ENCODE measurements at regions not wholly inside any gene's neighbourhood (a gene's known extent, or its start where the extent isn't known, plus 50 kb on each side); places are given as distances from the start of the nearest gene placed in this dataset.

DNA sequence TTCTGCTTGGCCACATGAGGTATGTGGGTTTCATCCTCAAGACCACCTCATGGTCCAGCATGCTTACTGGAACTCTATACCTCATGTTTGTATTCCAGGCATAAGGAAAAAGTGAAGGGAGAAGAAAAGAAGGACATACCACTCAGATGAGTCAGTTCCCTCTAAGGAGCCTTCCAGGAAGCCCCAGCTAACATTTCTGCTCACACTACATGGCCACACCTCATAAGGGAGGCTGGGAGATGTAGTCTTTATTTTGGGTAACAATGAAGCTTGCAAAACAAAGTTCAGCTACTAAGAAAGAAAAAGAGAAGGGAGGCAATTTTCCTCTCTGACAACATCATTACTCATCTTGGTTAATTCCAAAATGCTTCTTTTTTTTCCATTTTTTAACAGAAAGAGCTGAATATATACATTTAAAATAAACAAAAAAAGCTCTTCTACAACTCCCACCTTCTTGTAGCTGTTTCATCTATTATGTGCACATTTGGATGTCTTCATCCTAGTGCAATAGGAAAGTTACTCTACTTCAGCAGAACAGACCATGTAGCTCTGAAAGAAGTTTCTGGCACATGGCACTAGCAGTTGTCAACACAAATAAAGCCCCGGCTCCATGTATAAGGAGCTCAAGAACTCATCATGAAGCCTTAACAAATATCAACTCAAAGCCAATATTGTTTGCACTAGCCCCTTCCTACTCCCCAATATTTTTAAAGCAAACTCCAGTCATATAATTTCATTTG, 123.6 kb upstream of the CCDC112 start:
- no peak for DNase-seq (ENCODE audit: extremely low spot score)
- Histone ChIP-seq H3K4me3 (no peak overlapping the region), H3K9me3 (no peaks in the 10 kb centered on the region), H3K36me3 (no peaks in the 10 kb centered on the region), H3K27ac (replicated peaks in 1 of 4) (peak overlapping the region in 2 of 4 donors; percentile 28 to 36), H3K27me3 (no peaks in the 10 kb centered on the region), H3K4me1 (peaks cover 38 to 60% (median 48%) of the 10 kb centered on the region in 4 donors)
- TF ChIP-seq, protein P1, sequence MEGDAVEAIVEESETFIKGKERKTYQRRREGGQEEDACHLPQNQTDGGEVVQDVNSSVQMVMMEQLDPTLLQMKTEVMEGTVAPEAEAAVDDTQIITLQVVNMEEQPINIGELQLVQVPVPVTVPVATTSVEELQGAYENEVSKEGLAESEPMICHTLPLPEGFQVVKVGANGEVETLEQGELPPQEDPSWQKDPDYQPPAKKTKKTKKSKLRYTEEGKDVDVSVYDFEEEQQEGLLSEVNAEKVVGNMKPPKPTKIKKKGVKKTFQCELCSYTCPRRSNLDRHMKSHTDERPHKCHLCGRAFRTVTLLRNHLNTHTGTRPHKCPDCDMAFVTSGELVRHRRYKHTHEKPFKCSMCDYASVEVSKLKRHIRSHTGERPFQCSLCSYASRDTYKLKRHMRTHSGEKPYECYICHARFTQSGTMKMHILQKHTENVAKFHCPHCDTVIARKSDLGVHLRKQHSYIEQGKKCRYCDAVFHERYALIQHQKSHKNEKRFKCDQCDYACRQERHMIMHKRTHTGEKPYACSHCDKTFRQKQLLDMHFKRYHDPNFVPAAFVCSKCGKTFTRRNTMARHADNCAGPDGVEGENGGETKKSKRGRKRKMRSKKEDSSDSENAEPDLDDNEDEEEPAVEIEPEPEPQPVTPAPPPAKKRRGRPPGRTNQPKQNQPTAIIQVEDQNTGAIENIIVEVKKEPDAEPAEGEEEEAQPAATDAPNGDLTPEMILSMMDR (IDR thresholded peaks at IDR 0.05): no peak
- TF ChIP-seq EP300 (IDR thresholded peaks at IDR 0.05): peak; percentile 36
- TF ChIP-seq POLR2A (IDR thresholded peaks at IDR 0.05; ENCODE audit: low read depth): no peak
- TF ChIP-seq POLR2AphosphoS5 (IDR thresholded peaks at IDR 0.05): peak; percentile 46 to 64
- WGBS: 56% methylated on average over 1 of the region's 1 CpG
- intact Hi-C loops (cut with DNase I): loop anchor here (5.0 kb wide), 1 partner anchor 122 kb away; the partner anchor contains the start of gene FEM1C

DNA sequence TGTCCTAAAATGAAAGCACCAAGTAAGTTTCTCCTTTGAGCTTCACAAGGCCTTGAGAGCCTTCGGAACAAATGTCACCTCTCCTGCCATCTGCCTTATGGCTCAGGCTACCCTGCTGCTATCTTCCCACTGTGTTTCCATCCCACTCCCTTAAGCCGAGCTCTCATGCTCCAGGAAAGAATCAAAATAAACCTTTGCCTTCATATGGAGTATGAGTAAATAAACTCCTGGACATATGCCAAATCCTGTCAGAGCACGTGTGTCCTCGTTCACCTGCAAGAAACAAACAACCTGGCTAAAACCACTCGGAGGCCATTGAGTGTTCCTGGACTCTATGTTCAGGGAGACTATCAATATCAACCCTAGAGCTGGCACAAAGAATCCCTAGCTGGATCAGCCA, 122.3 kb upstream of the CCDC112 start:
- peak; percentile 64 for DNase-seq (ENCODE audit: extremely low spot score)
- H3K9me3 ChIP-seq: no peaks in the 10 kb centered on the region
- H3K27ac ChIP-seq (replicated peaks in 1 of 4): no peak overlapping the region
- peaks cover 34 to 62% (median 50%) of the 10 kb centered on the region in 4 donors for H3K4me1 ChIP-seq
- no peaks in the 10 kb centered on the region for H3K36me3 ChIP-seq
- no peak overlapping the region for H3K4me3 ChIP-seq
- WGBS: 73% methylated on average over 5 of the region's 5 CpGs
- no peaks in the 10 kb centered on the region for H3K27me3 ChIP-seq
- intact Hi-C loops (cut with DNase I): no loop called here
- TF ChIP-seq POLR2A (IDR thresholded peaks at IDR 0.05; ENCODE audit: low read depth): no peak
- no peak for TF ChIP-seq EP300 (IDR thresholded peaks at IDR 0.05)
- TF ChIP-seq POLR2AphosphoS5 (IDR thresholded peaks at IDR 0.05): no peak
- TF ChIP-seq, protein P1 (IDR thresholded peaks at IDR 0.05): no peak

DNA sequence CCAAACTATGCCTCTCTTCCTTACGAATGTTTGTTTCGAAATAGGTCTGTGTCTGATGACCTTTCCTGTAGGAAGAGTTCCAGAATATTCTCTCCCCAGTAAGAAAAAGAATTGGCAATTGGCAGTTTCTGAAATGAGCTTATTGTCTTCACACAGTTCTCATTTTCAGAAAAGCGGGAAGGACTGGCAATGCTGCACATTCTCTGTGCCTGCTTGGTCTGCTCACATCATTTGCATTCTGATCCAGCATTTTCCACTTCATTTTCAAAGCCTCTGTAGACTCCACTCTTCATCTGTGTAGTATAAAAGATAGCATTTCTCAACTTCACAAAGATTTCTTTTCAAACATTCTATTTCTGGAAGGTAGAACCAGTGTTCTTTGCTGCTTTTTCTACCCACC, 120.6 kb upstream of the CCDC112 start:
- WGBS: 73% methylated on average over 3 of the region's 3 CpGs
- H3K36me3 ChIP-seq: no peaks in the 10 kb centered on the region
- no peaks in the 10 kb centered on the region for H3K27me3 ChIP-seq
- no peak overlapping the region for H3K4me3 ChIP-seq
- H3K4me1 ChIP-seq: peaks cover 19 to 47% (median 35%) of the 10 kb centered on the region in 4 donors
- no peaks in the 10 kb centered on the region for H3K9me3 ChIP-seq
- TF ChIP-seq POLR2AphosphoS5 (IDR thresholded peaks at IDR 0.05): no peak
- no peak for TF ChIP-seq EP300 (IDR thresholded peaks at IDR 0.05)
- TF ChIP-seq, protein P1 (IDR thresholded peaks at IDR 0.05): no peak
- no peak for TF ChIP-seq POLR2A (IDR thresholded peaks at IDR 0.05; ENCODE audit: low read depth)
- intact Hi-C loops (cut with DNase I): no loop called here
- DNase-seq (ENCODE audit: extremely low spot score): peak; percentile 34
- H3K27ac ChIP-seq (replicated peaks in 1 of 4): no peak overlapping the region

DNA sequence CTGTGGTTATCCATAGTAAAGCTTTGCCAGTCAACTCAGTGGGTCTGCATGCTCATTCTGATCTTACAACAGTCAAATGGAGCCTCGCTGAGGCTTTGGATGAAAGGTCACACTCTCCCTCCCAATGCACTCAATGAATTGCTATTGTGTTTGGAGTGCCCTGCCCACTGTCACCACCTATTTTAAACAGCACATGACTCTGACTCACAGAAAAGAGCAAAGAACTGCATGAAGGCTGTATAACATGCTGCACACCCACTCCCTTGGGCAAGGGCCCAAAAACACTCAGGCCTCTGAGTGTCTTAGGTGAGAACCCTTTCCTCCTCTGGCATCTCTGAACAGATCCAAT, 118.7 kb upstream of the CCDC112 start:
- peaks cover 14 to 42% (median 29%) of the 10 kb centered on the region in 4 donors for H3K4me1 ChIP-seq
- no peak overlapping the region for H3K4me3 ChIP-seq
- 50% methylated on average over 1 of the region's 1 CpG for WGBS
- TF ChIP-seq POLR2AphosphoS5 (IDR thresholded peaks at IDR 0.05) (no peak), EP300 (IDR thresholded peaks at IDR 0.05) (no peak), POLR2A (IDR thresholded peaks at IDR 0.05; ENCODE audit: low read depth) (no peak)
- TF ChIP-seq, protein P1 (IDR thresholded peaks at IDR 0.05): no peak
- H3K27me3 ChIP-seq: no peaks in the 10 kb centered on the region
- DNase-seq (ENCODE audit: extremely low spot score): peak; percentile 87
- H3K9me3 ChIP-seq: no peaks in the 10 kb centered on the region
- no peak overlapping the region for H3K27ac ChIP-seq (replicated peaks in 1 of 4)
- intact Hi-C loops (cut with DNase I): no loop called here
- no peaks in the 10 kb centered on the region for H3K36me3 ChIP-seq
